Kasumi-1 (cell line): ENCODE measurements at regions not wholly inside any gene's neighbourhood (a gene's known extent, or its start where the extent isn't known, plus 50 kb on each side); places are given as distances from the start of the nearest gene placed in this dataset.

Experiments
- DNase-seq, 2 experiments: peaks; one replicate each; lab custom pipeline; 2025; lab: John Stamatoyannopoulos, UW

DNA sequence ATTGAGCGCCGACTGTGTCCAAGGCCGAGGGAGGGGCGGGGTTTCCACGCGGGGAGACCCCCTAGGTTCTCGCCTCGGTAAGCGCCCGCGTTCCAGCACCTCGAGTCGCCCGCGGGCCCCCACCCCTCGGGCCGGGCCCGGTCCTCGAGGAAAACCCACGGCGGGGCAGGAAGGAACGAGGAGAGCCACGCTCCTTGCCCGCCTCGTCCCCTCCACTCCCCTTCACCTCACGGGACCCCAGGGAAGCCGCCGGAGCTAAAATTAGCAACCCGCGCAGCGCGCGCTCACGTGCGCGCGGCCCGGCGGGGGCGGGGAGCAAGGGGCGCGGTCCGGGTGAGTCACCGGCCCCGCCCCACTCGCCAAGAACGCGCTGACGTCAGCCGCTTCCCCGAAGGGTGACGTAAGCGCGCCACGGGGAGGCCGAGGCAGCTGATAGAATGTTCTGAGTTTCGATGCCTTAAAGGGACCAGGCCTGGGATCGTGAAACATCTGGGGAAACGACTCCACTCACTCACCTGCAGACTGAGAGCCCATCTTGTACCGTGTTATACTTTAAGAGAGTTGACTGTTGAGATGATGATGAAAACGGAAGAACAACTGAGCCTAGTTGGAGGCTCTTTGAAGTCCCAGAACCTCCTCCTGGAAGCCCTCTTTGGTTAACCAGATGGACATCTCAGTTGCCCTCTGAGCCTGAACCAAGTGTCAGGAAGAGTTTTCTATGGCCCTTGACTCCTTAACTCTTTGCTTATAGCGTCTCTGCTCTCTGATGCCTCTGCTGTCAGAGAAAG, 49.7 kb upstream of the ATF3 start:
- DNase-seq = peak; percentile 70 to 81
